ENCODE measurements at regions not wholly inside any gene's neighbourhood (a gene's known extent, or its start where the extent isn't known, plus 50 kb on each side); places are given as distances from the start of the nearest gene placed in this dataset.

GRCh38 chr3:69665026-69665737 is 74.1 kb upstream of the MITF start:
- Histone ChIP-seq H3K36me3 (ENCODE audit: control insufficient read depth in 2 of 2, extremely low read depth in 1 of 2, insufficient read depth in 2 of 2, low read length in 2 of 2) (no peaks in the 10 kb centered on the region), H3K27ac (ENCODE audit: insufficient read depth, low read depth, low read length) (peak overlapping the region; percentile 56), H3K4me1 (ENCODE audit: control insufficient read depth, extremely low read depth, insufficient read depth, low read length) (peaks cover 28% of the 10 kb centered on the region), H2AFZ (ENCODE audit: low read depth, low read length) (peak overlapping the region; percentile 77), H3K9me3 (replicated peaks; ENCODE audit: control insufficient read depth, insufficient read depth, low read length) (no peaks in the 10 kb centered on the region), H3K9me1 (replicated peaks; ENCODE audit: control insufficient read depth, extremely low read depth, insufficient read depth, low read length) (no peaks in the 10 kb centered on the region), H3K79me2 (ENCODE audit: control insufficient read depth, insufficient read depth, low read length) (no peaks in the 10 kb centered on the region), H3K9ac (replicated peaks; ENCODE audit: extremely low read depth, insufficient read depth, low read length) (peak overlapping the region; percentile 33), H3K4me2 (ENCODE audit: insufficient read depth, low read length) (peak overlapping the region; percentile 57), H3K27me3 (ENCODE audit: control insufficient read depth in 2 of 2, insufficient read depth in 2 of 2, low read length in 2 of 2) (no peaks in the 10 kb centered on the region), H4K20me1 (replicated peaks; ENCODE audit: control insufficient read depth, extremely low read depth, insufficient read depth, low read length) (no peaks in the 10 kb centered on the region), H3K4me3 (replicated peaks in 1 of 3; ENCODE audit: insufficient read depth in 1 of 3, low read depth in 1 of 3, low read length in 3 of 3) (no peak overlapping the region)
- no TSS peak for BruUV-seq (replicated peaks)
- ChIA-PET POLR2A (no interaction called here), CTCF (interaction anchor here (0.5 to 2.6 kb wide), 15 partner anchors 9 to 544 kb away, joined by 3 to 15 read pairs (median 4); no protein-coding TSS in a partner anchor)
- TF ChIP-seq EZH2 (IDR thresholded peaks at IDR 0.05; ENCODE audit: borderline replicate concordance, low read depth, low read length, severe bottlenecking): no peak
- no peak for TF ChIP-seq MAX (IDR thresholded peaks at IDR 0.05; ENCODE audit: insufficient read depth, insufficient read length)
- no peak for TF ChIP-seq MYC (IDR thresholded peaks at IDR 0.05; ENCODE audit: low read depth, low read length)
- peak; percentile 15 for TF ChIP-seq FOS (IDR thresholded peaks at IDR 0.05; ENCODE audit: borderline replicate concordance, insufficient read depth, low read length)
- TF ChIP-seq CTCF (IDR thresholded peaks at IDR 0.05; ENCODE audit: extremely low read depth in 1 of 2, insufficient read depth in 1 of 2, low read depth in 1 of 2, low read length in 2 of 2): no peak
- peak; percentile 90 for TF ChIP-seq GATA2 (IDR thresholded peaks at IDR 0.05; ENCODE audit: insufficient read depth, insufficient read length, low read depth, low read length)
- TF ChIP-seq POLR2A (IDR thresholded peaks at IDR 0.05; ENCODE audit: low read depth, low read length): no peak
- peak; percentile 35 for TF ChIP-seq POLR2AphosphoS5 (IDR thresholded peaks at IDR 0.05; ENCODE audit: insufficient read depth, low read depth, low read length)
- peak; percentile 38 for TF ChIP-seq JUN (IDR thresholded peaks at IDR 0.05; ENCODE audit: borderline replicate concordance, insufficient read depth, insufficient read length, low read depth)
- intact Hi-C loops (cut with micrococcal nuclease) (loop anchor here (1.0 kb wide), 1 partner anchor 16 kb away; no protein-coding TSS in a partner anchor), dilution Hi-C loops (cut with MboI; ENCODE audit: extremely low pct_ligation_motif_present, low sequenced_read_pairs) (no loop called here)
- peak; percentile 90 for FAIRE-seq
- DNase-seq (ENCODE audit: low read depth, low spot score): peak; percentile 86

All from endothelial cell of umbilical vein (primary cell).